HCT116 (cell line): ENCODE measurements at regions not wholly inside any gene's neighbourhood (a gene's known extent, or its start where the extent isn't known, plus 50 kb on each side); places are given as distances from the start of the nearest gene placed in this dataset.

Experiments
- ATAC-seq: fragments of 200-7000 bp; cut with Tn5 transposase; 2 replicates; pipeline ENCODE4 v1.9.1; 2020; ENCODE audit warnings: mild to moderate bottlenecking, moderate library complexity
- BruUV-seq: library from RNA; stranded (reverse); fragments of 400-500 nt; replicated peaks from 2 replicates; lab custom pipeline; 2021; lab: Mats Ljungman, UMichigan
- CTCF ChIA-PET: fragments of 300-600 bp; sonication (Branson Sonifier 250); formaldehyde crosslinking; loops from one replicate; lab custom pipeline; 2021; ENCODE audit warnings: antibody characterized with exemption; lab: Charles Lee
- POLR2A ChIA-PET: fragments of 300-600, 350-600 bp; sonication (Branson Sonifier 250); formaldehyde crosslinking; loops from one replicate; lab custom pipeline; 2021; ENCODE audit warnings: antibody characterized with exemption; lab: Charles Lee
- RAD21 ChIA-PET, 2 experiments: fragments of 300-600 bp; sonication (Branson Sonifier 250); formaldehyde crosslinking; loops; one replicate each; lab custom pipeline; 2023; ENCODE audit warnings: low total read pairs in 2 of 2; ENCODE audit not compliant: uncharacterized antibody in 2 of 2, unreplicated experiment in 2 of 2, low non-redundant PET in 1 of 2; lab: Charles Lee
- DNase-seq: peaks from one replicate; pipeline ENCODE4 v3.0.0-alpha.2; 2010; ENCODE audit warnings: low read depth, low spot score
- H2AFZ ChIP-seq: fragments of 200-600 bp; shearing (Covaris generic), sonication (generic); 2 replicates; pipeline ENCODE4 v1.6.1; 2017; ENCODE audit warnings: low read depth, mixed run types, mixed read lengths, antibody characterized with exemption, low read length; ENCODE audit not compliant: poor library complexity, severe bottlenecking
- H3K27ac ChIP-seq: 2 replicates; pipeline ENCODE4 v1.5.1; 2012; ENCODE audit warnings: low read depth, low read length
- H3K27me3 ChIP-seq: fragments of 200-600 bp; sonication (generic); 2 replicates; pipeline ENCODE4 v1.6.1; 2016; ENCODE audit warnings: mixed run types, low read length, mixed read lengths; ENCODE audit not compliant: insufficient read depth
- H3K36me3 ChIP-seq, 2 experiments: fragments of 200-500 bp in 1 of 2; fragments of 200-600 bp in 1 of 2; sonication (Bioruptor generic) in 1 of 2; sonication (generic) in 1 of 2; 2 replicates each; pipeline versions ENCODE4 v1.5.1 to v1.6.1; 2014 to 2016; ENCODE audit warnings: low read length in 2 of 2, inconsistent platforms in 1 of 2, mixed read lengths in 1 of 2, mixed run types in 1 of 2; ENCODE audit not compliant: insufficient read depth in 2 of 2, control insufficient read depth in 1 of 2
- H3K4me1 ChIP-seq, 2 experiments: fragments of 200-600 bp in 1 of 2; sonication (generic) in 1 of 2; 2 replicates each; pipeline versions ENCODE4 v1.5.1 to v1.6.1; 2012 to 2017; ENCODE audit warnings: low read length in 2 of 2, inconsistent platforms in 1 of 2, mild to moderate bottlenecking in 1 of 2, mixed read lengths in 1 of 2, mixed run types in 1 of 2, moderate library complexity in 1 of 2; ENCODE audit not compliant: insufficient read depth in 2 of 2, control insufficient read depth in 1 of 2
- H3K4me2 ChIP-seq: fragments of 200-600 bp; sonication (generic); 2 replicates; pipeline ENCODE4 v1.6.1; 2017; ENCODE audit warnings: mixed run types, low read length, mixed read lengths
- H3K4me3 ChIP-seq, 2 experiments: fragments of 200-600 bp in 1 of 2; sonication (generic) in 1 of 2; replicated peaks in 1 of 2; 2 replicates each; pipeline ENCODE4 v1.5.1; 2011 to 2016; ENCODE audit warnings: low read length in 2 of 2, control low read depth in 1 of 2, low read depth in 1 of 2, mild to moderate bottlenecking in 1 of 2, mixed read lengths in 1 of 2, mixed run types in 1 of 2
- H3K79me2 ChIP-seq: fragments of 200-600 bp; sonication (generic); 2 replicates; pipeline ENCODE4 v1.6.1; 2017; ENCODE audit warnings: mild to moderate bottlenecking, mixed run types, low read length, moderate library complexity, mixed read lengths; ENCODE audit not compliant: insufficient read depth
- H3K9ac ChIP-seq: fragments of 200-600 bp; sonication (generic); 2 replicates; pipeline ENCODE4 v1.6.1; 2016; ENCODE audit warnings: low read length, mixed read lengths
- H3K9me2 ChIP-seq: fragments of 200-600 bp; sonication (generic), shearing (Covaris generic); 2 replicates; pipeline ENCODE4 v1.6.1; 2017; ENCODE audit warnings: mixed run types, mild to moderate bottlenecking, moderate library complexity; ENCODE audit not compliant: insufficient read depth
- H3K9me3 ChIP-seq, 2 experiments: fragments of 200-500 bp in 1 of 2; fragments of 200-600 bp in 1 of 2; sonication (Bioruptor generic) in 1 of 2; sonication (generic) in 1 of 2; 2 replicates each; pipeline ENCODE4 v1.6.1; 2014 to 2017; ENCODE audit warnings: low read length in 2 of 2, mixed read lengths in 2 of 2, inconsistent platforms in 1 of 2, low read depth in 1 of 2, mild to moderate bottlenecking in 1 of 2, mixed run types in 1 of 2, moderate library complexity in 1 of 2; ENCODE audit not compliant: control insufficient read depth in 1 of 2, insufficient read depth in 1 of 2
- H4K20me1 ChIP-seq: fragments of 200-600 bp; sonication (generic), shearing (Covaris generic); 2 replicates; pipeline ENCODE4 v1.6.1; 2017; ENCODE audit warnings: mixed run types, mild to moderate bottlenecking, moderate library complexity; ENCODE audit not compliant: insufficient read depth
- CEBPB ChIP-seq: IDR thresholded peaks from 2 replicates; pipeline ENCODE4 v1.6.1; 2012; ENCODE audit warnings: low read depth
- EGR1 ChIP-seq: IDR thresholded peaks from 2 replicates; pipeline ENCODE4 v1.6.1; 2012; ENCODE audit warnings: low read depth
- ELF1 ChIP-seq: IDR thresholded peaks from 2 replicates; pipeline ENCODE4 v1.6.1; 2012; ENCODE audit warnings: low read depth, borderline replicate concordance
- EZH2 ChIP-seq: fragments of 200-600 bp; sonication (generic); IDR thresholded peaks from 2 replicates; pipeline ENCODE4 v1.6.1; 2017; ENCODE audit warnings: antibody characterized with exemption, mixed run types
- JUND ChIP-seq: IDR thresholded peaks from 2 replicates; pipeline ENCODE4 v1.6.1; 2012
- POLR2A ChIP-seq: IDR thresholded peaks from 2 replicates; pipeline ENCODE4 v1.7.0; 2011; ENCODE audit warnings: borderline replicate concordance; ENCODE audit not compliant: insufficient read depth, insufficient read length; ENCODE audit errors: extremely low read depth
- POLR2AphosphoS5 ChIP-seq: IDR thresholded peaks from 2 replicates; pipeline ENCODE4 v1.6.1; 2011; ENCODE audit warnings: mild to moderate bottlenecking, low read depth, low read length, moderate library complexity
- RAD21 ChIP-seq: IDR thresholded peaks from 2 replicates; pipeline ENCODE4 v1.6.1; 2012; ENCODE audit warnings: low read depth, mild to moderate bottlenecking
- SIN3A ChIP-seq: IDR thresholded peaks from 2 replicates; pipeline ENCODE4 v1.6.1; 2012; ENCODE audit warnings: low read depth
- SP1 ChIP-seq: IDR thresholded peaks from 2 replicates; pipeline ENCODE4 v1.6.1; 2012; ENCODE audit warnings: low read depth
- YY1 ChIP-seq: IDR thresholded peaks from 2 replicates; pipeline ENCODE4 v1.6.1; 2011; ENCODE audit warnings: low read length, low read depth, moderate library complexity, mild to moderate bottlenecking; ENCODE audit not compliant: insufficient replicate concordance; ENCODE audit errors: extremely low read depth
- ZFX ChIP-seq: fragments of 450-650 bp; IDR thresholded peaks from 2 replicates; pipeline ENCODE4 v1.6.1; 2017
- ZNF274 ChIP-seq: fragments of 200-500 bp; sonication (Bioruptor generic); IDR thresholded peaks from 2 replicates; pipeline ENCODE4 v1.6.1; 2014; ENCODE audit warnings: mild to moderate bottlenecking, low read depth, low read length, inconsistent platforms
- intact Hi-C: fragments of 100-400 bp; cut with micrococcal nuclease; formaldehyde crosslinking; loops from 2 replicates; pipeline ENCODE4 v1.10.0; 2022
- TF ChIP-seq, protein P1 (sequence below): IDR thresholded peaks from 2 replicates; pipeline ENCODE4 v1.6.1; 2012

- TF ChIP-seq EGR1, result no peak
- TF ChIP-seq ELF1, result no peak
- TF ChIP-seq SIN3A, result no peak
- TF ChIP-seq YY1, result no peak
- no peak for TF ChIP-seq ZFX
- TF ChIP-seq SP1, result no peak
- TF ChIP-seq POLR2A, result no peak
- no peak for TF ChIP-seq JUND
- no peak for TF ChIP-seq EZH2
- TF ChIP-seq, protein P1, sequence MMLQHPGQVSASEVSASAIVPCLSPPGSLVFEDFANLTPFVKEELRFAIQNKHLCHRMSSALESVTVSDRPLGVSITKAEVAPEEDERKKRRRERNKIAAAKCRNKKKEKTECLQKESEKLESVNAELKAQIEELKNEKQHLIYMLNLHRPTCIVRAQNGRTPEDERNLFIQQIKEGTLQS, result no peak
- no peak for TF ChIP-seq ZNF274
- TF ChIP-seq CEBPB, result no peak
- TF ChIP-seq RAD21, result no peak
These were observed 799.2 kb downstream of the BRINP1 start (continued) for GRCh38 chr9:118570066-118570465.

- RAD21 ChIA-PET, result no interaction called here
- intact Hi-C loops, result no loop called here
- H3K4me1 ChIP-seq, result no peaks in the 10 kb centered on the region
- ATAC-seq (no peak), DNase-seq (no peak)
- CTCF ChIA-PET, result no interaction called here
- no peak overlapping the region for H3K9ac ChIP-seq
- no TSS peak for BruUV-seq
- peaks cover 13 to 23% of the 10 kb centered on the region in 2 experiments; a peak in 2 of 4 replicates for H3K9me3 ChIP-seq
- no peaks in the 10 kb centered on the region for H3K36me3 ChIP-seq
- H2AFZ ChIP-seq, result no peak overlapping the region
- POLR2A ChIA-PET, result no interaction called here
- H3K9me2 ChIP-seq, result no peaks in the 10 kb centered on the region
- no peak overlapping the region for H3K27ac ChIP-seq
- no peaks in the 10 kb centered on the region for H4K20me1 ChIP-seq
- H3K79me2 ChIP-seq, result no peaks in the 10 kb centered on the region
- no peaks in the 10 kb centered on the region for H3K27me3 ChIP-seq
- no peak overlapping the region for H3K4me2 ChIP-seq
- no peak overlapping the region for H3K4me3 ChIP-seq
- TF ChIP-seq EGR1 (no peak), POLR2AphosphoS5 (no peak)
- TF ChIP-seq, all 23 proteins: peak for 0
These were observed 793.7 kb downstream of the BRINP1 start for GRCh38 chr9:118575341-118576070.
